GM23338 (cell line): ENCODE measurements at regions not wholly inside any gene's neighbourhood (a gene's known extent, or its start where the extent isn't known, plus 50 kb on each side); places are given as distances from the start of the nearest gene placed in this dataset.

ENCODE experiments used
- ATAC-seq: fragments of 200-7000 bp; cut with Tn5 transposase; 3 replicates; pipeline ENCODE4 v1.9.1; 2020
- DNase-seq: peaks from one replicate; pipeline ENCODE4 v3.0.0-alpha.2; 2015; ENCODE audit warnings: low spot score
- H2AFZ ChIP-seq: fragments of 200-600 bp; sonication (generic); 2 replicates; pipeline ENCODE4 v1.8.0; 2016; ENCODE audit warnings: antibody characterized with exemption, mild to moderate bottlenecking, moderate library complexity
- H3F3A ChIP-seq: fragments of 200-600 bp; sonication (generic); replicated peaks from 2 replicates; pipeline ENCODE4 v1.8.0; 2017; ENCODE audit warnings: antibody characterized with exemption, mixed run types, low read depth
- H3K27ac ChIP-seq: fragments of 200-600 bp; sonication (generic); 2 replicates; pipeline ENCODE4 v1.6.1; 2016; ENCODE audit warnings: low read depth
- H3K27me3 ChIP-seq: fragments of 200-600 bp; sonication (generic); 2 replicates; pipeline ENCODE4 v1.8.0; 2016; ENCODE audit warnings: mild to moderate bottlenecking, mixed run types, moderate library complexity; ENCODE audit not compliant: insufficient read depth
- H3K36me3 ChIP-seq: fragments of 200-600 bp; sonication (generic); 2 replicates; pipeline ENCODE4 v1.8.0; 2016; ENCODE audit warnings: mild to moderate bottlenecking; ENCODE audit not compliant: insufficient read depth
- H3K4me1 ChIP-seq: fragments of 200-600 bp; sonication (generic); 2 replicates; pipeline ENCODE4 v1.8.0; 2016; ENCODE audit warnings: mild to moderate bottlenecking, moderate library complexity; ENCODE audit not compliant: insufficient read depth
- H3K4me2 ChIP-seq: fragments of 200-600 bp; sonication (generic); 2 replicates; pipeline ENCODE4 v1.7.1; 2017; ENCODE audit warnings: mixed run types
- H3K4me3 ChIP-seq: fragments of 200-600 bp; sonication (generic); 2 replicates; pipeline ENCODE4 v1.6.1; 2016; ENCODE audit warnings: mixed run types
- H3K79me2 ChIP-seq: fragments of 200-600 bp; sonication (generic); replicated peaks from 2 replicates; pipeline ENCODE4 v1.8.0; 2017; ENCODE audit warnings: mild to moderate bottlenecking; ENCODE audit not compliant: insufficient read depth
- H3K9me2 ChIP-seq: fragments of 200-600 bp; sonication (generic); 2 replicates; pipeline ENCODE4 v1.8.0; 2017; ENCODE audit not compliant: insufficient read depth
- H4K20me1 ChIP-seq: fragments of 200-600 bp; sonication (generic); replicated peaks from 2 replicates; pipeline ENCODE4 v1.8.0; 2017; ENCODE audit warnings: mild to moderate bottlenecking; ENCODE audit not compliant: insufficient read depth
- H3K27ac Mint-ChIP-seq: 2 replicates; pipeline ENCODE4 v1.8.0; 2020; ENCODE audit warnings: inconsistent platforms, mild to moderate bottlenecking, moderate library complexity, mixed read lengths
- H3K27me3 Mint-ChIP-seq: 3 replicates; pipeline ENCODE4 v1.8.0; 2022; ENCODE audit warnings: low read depth, mild to moderate bottlenecking, moderate library complexity, mixed read lengths, inconsistent platforms; ENCODE audit not compliant: insufficient read depth, poor library complexity
- H3K36me3 Mint-ChIP-seq: 3 replicates; pipeline ENCODE4 v1.8.0; 2021; ENCODE audit warnings: low read depth, mild to moderate bottlenecking, inconsistent platforms, moderate library complexity, mixed read lengths
- H3K4me1 Mint-ChIP-seq: 3 replicates; pipeline ENCODE4 v1.8.0; 2020; ENCODE audit warnings: mild to moderate bottlenecking, inconsistent platforms, mixed read lengths
- H3K4me3 Mint-ChIP-seq: 3 replicates; pipeline ENCODE4 v1.8.0; 2021; ENCODE audit warnings: moderate library complexity, mild to moderate bottlenecking, inconsistent platforms, mixed read lengths
- H3K9me3 Mint-ChIP-seq: 3 replicates; pipeline ENCODE4 v1.8.0; 2020; ENCODE audit warnings: moderate library complexity, mild to moderate bottlenecking, inconsistent platforms, mixed read lengths
- CREB1 ChIP-seq: fragments of 250-450 bp; sonication (Bioruptor Pico); IDR thresholded peaks from 2 replicates; pipeline ENCODE4 v1.5.0; 2020; ENCODE audit warnings: low read depth, mild to moderate bottlenecking, moderate library complexity
- CTCF ChIP-seq, 2 experiments: fragments of 200-600 bp in 1 of 2; sonication (generic) in 1 of 2; conservative IDR thresholded peaks; 2 replicates each; pipeline versions ENCODE4 v1.5.1 to v1.6.1; 2016 to 2017; ENCODE audit warnings: antibody characterized with exemption in 2 of 2, low read depth in 2 of 2, mild to moderate bottlenecking in 2 of 2, moderate library complexity in 1 of 2
- JUNB ChIP-seq: IDR thresholded peaks from one replicate; pipeline ENCODE4 v1.6.1; 2016; ENCODE audit warnings: antibody characterized with exemption; ENCODE audit not compliant: unreplicated experiment
- POLR2AphosphoS5 ChIP-seq: IDR thresholded peaks from 2 replicates; pipeline ENCODE4 v1.6.1; 2016; ENCODE audit warnings: antibody characterized with exemption, low read depth
- REST ChIP-seq: IDR thresholded peaks from one replicate; pipeline ENCODE4 v1.6.1; 2018; ENCODE audit warnings: antibody characterized with exemption; ENCODE audit not compliant: unreplicated experiment
- ZNF114 ChIP-seq: fragments of 250-450 bp; sonication (Bioruptor Pico); IDR thresholded peaks from 2 replicates; pipeline ENCODE4 v1.5.0; 2020; ENCODE audit warnings: mild to moderate bottlenecking, moderate library complexity
- ZNF331 ChIP-seq: fragments of 250-450 bp; sonication (Bioruptor Pico); IDR thresholded peaks from 2 replicates; pipeline ENCODE4 v1.5.0; 2020; ENCODE audit warnings: low read depth, mild to moderate bottlenecking, moderate library complexity
- ZNF462 ChIP-seq: fragments of 250-450 bp; sonication (Bioruptor Pico); IDR thresholded peaks from 2 replicates; pipeline ENCODE4 v1.5.0; 2020; ENCODE audit warnings: mild to moderate bottlenecking, moderate library complexity

GRCh38 chr13:61247149-61247936 is 168.3 kb downstream of the PCDH20 start:
- H2AFZ ChIP-seq: peak overlapping the region; percentile 89
- H3F3A ChIP-seq: no peaks in the 10 kb centered on the region
- H3K4me1 Mint-ChIP-seq: peaks cover 18% of the 10 kb centered on the region
- H3K79me2 ChIP-seq: no peaks in the 10 kb centered on the region
- H3K27ac ChIP-seq: peak overlapping the region; percentile 17; the same call in 1 of the 2 replicates
- TF ChIP-seq REST (no peak), CREB1 (CRISPR knock-in tag) (no peak), ZNF331 (no peak), CTCF (conservative IDR thresholded peaks at IDR 0.05; ENCODE audit: low read depth in 2 of 2) (0 out of 4 replicates have a peak, but pooled peaks of 1 of the 2 experiments have one; percentile 0)
- peak; percentile 97 for ATAC-seq
- H3K27ac Mint-ChIP-seq: no peak overlapping the region; the same call in 1 of the 2 replicates
- peaks cover 18% of the 10 kb centered on the region for H3K4me1 ChIP-seq
- DNase-seq: peak; percentile 39
- no peak overlapping the region for H3K4me3 ChIP-seq
- 0 out of 2 replicates have a peak overlapping the region, but pooled peaks have one; percentile 4 for H3K4me2 ChIP-seq
- no peaks in the 10 kb centered on the region for H3K27me3 ChIP-seq
- H3K9me2 ChIP-seq: no peaks in the 10 kb centered on the region
- peaks cover 4% of the 10 kb centered on the region for H3K27me3 Mint-ChIP-seq
- H4K20me1 ChIP-seq: no peaks in the 10 kb centered on the region
- no peaks in the 10 kb centered on the region for H3K36me3 ChIP-seq
- peaks cover 14% of the 10 kb centered on the region; the same call in 2 of the 3 replicates for H3K36me3 Mint-ChIP-seq
- H3K9me3 Mint-ChIP-seq: peaks cover 12% of the 10 kb centered on the region; the same call in 2 of the 3 replicates
- H3K4me3 Mint-ChIP-seq: no peak overlapping the region

- H3K4me3 Mint-ChIP-seq: no peak overlapping the region
- H3K27ac Mint-ChIP-seq: peak overlapping the region; percentile 63; the same call in 1 of the 2 replicates
- ATAC-seq (no peak; the same call in 2 of the 3 replicates), DNase-seq (peak; percentile 26)
- H3K4me1 ChIP-seq: peaks cover 18% of the 10 kb centered on the region
- H3K36me3 ChIP-seq: no peaks in the 10 kb centered on the region
- peaks cover 12% of the 10 kb centered on the region; the same call in 2 of the 3 replicates for H3K9me3 Mint-ChIP-seq
- 0 out of 2 replicates have a peak overlapping the region, but pooled peaks have one; percentile 55 for H3K27ac ChIP-seq
- H3K9me2 ChIP-seq: no peaks in the 10 kb centered on the region
- no peaks in the 10 kb centered on the region for H3F3A ChIP-seq
- no peak overlapping the region for H3K4me3 ChIP-seq
- H3K4me2 ChIP-seq: 0 out of 2 replicates have a peak overlapping the region, but pooled peaks have one; percentile 4
- no peak overlapping the region for H2AFZ ChIP-seq
- no peaks in the 10 kb centered on the region for H3K79me2 ChIP-seq
- H3K27me3 ChIP-seq: no peaks in the 10 kb centered on the region
- H3K4me1 Mint-ChIP-seq: peaks cover 18% of the 10 kb centered on the region
- peaks cover 4% of the 10 kb centered on the region for H3K27me3 Mint-ChIP-seq
- H3K36me3 Mint-ChIP-seq: peaks cover 14% of the 10 kb centered on the region; the same call in 2 of the 3 replicates
- H4K20me1 ChIP-seq: no peaks in the 10 kb centered on the region
- TF ChIP-seq JUNB (no peak), POLR2AphosphoS5 (no peak), ZNF114 (CRISPR knock-in tag) (no peak), ZNF462 (CRISPR knock-in tag) (no peak), CREB1 (CRISPR knock-in tag) (no peak)
These were observed 169.3 kb downstream of the PCDH20 start for GRCh38 chr13:61246351-61246750.
